Spleen (tissue), 7 donors: ENCODE measurements at regions not wholly inside any gene's neighbourhood (a gene's known extent, or its start where the extent isn't known, plus 50 kb on each side); places are given as distances from the start of the nearest gene placed in this dataset.

Experiments used
- POLR2A ChIP-seq, 3 donors: fragments of 450-650 bp; IDR thresholded peaks; one replicate each; pipeline ENCODE4 v1.5.1; 2017; ENCODE audit warnings: antibody characterized with exemption in 3 of 3, mild to moderate bottlenecking in 1 of 3
- POLR2AphosphoS5 ChIP-seq, 3 donors: sonication (generic); formaldehyde crosslinking; IDR thresholded peaks; one replicate each; pipeline ENCODE4 v1.5.1; 2017; ENCODE audit warnings: antibody characterized with exemption in 3 of 3
- TF ChIP-seq, protein P1 (sequence below), 11 experiments: fragments of 200-600 bp in 7 of 11; fragments of 450-650 bp in 4 of 11; sonication (generic) in 4 of 11; IDR thresholded peaks in 8 of 11; conservative IDR thresholded peaks in 3 of 11; 1 replicate in 7 of 11; 2 replicates in 4 of 11; pipeline versions ENCODE4 v1.4.0 to v1.8.0; 2016 to 2021; ENCODE audit warnings: antibody characterized with exemption in 11 of 11, inconsistent platforms in 4 of 11, mild to moderate bottlenecking in 1 of 11
- donor health status: DM: no; HTN: no; CAD: no; lungs with moderate emphysema.
- donor health status: DM: no; HTN: no; CAD: no.
- donor health status: DM: no; HTN: no; CAD: no.

DNA sequence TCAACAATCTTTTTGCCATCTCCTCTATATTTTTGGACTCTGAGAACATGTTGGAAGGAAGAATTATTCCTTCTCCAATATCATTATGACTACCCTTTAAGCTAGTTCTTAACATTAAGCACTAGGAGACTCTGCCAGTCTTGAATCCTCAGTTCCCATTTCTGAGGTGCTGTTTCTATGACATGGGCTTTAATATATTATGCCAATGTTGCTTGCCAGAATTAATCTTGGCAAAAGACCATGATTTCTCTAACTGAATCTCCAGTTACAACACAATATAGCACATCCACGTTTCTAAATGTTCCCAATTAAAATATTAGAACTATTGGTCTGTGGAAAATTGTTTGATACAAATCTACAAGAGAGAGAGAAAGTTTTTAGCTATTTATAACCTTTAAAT, 250.0 kb downstream of the HGF start:
- TF ChIP-seq POLR2AphosphoS5 (IDR thresholded peaks at IDR 0.05) = no peak
- TF ChIP-seq, protein P1, sequence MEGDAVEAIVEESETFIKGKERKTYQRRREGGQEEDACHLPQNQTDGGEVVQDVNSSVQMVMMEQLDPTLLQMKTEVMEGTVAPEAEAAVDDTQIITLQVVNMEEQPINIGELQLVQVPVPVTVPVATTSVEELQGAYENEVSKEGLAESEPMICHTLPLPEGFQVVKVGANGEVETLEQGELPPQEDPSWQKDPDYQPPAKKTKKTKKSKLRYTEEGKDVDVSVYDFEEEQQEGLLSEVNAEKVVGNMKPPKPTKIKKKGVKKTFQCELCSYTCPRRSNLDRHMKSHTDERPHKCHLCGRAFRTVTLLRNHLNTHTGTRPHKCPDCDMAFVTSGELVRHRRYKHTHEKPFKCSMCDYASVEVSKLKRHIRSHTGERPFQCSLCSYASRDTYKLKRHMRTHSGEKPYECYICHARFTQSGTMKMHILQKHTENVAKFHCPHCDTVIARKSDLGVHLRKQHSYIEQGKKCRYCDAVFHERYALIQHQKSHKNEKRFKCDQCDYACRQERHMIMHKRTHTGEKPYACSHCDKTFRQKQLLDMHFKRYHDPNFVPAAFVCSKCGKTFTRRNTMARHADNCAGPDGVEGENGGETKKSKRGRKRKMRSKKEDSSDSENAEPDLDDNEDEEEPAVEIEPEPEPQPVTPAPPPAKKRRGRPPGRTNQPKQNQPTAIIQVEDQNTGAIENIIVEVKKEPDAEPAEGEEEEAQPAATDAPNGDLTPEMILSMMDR (IDR thresholded peaks at IDR 0.05 in 8 of 11, conservative IDR thresholded peaks at IDR 0.05 in 3 of 11) = no peak
- no peak for TF ChIP-seq POLR2A (IDR thresholded peaks at IDR 0.05)
